ENCODE measurements at regions not wholly inside any gene's neighbourhood (a gene's known extent, or its start where the extent isn't known, plus 50 kb on each side); places are given as distances from the start of the nearest gene placed in this dataset.

GRCh38 chr5:117055517-117055916, 480.9 kb upstream of the SEMA6A start:
- intact Hi-C loops (cut with micrococcal nuclease): no loop called here
- Mint-ChIP-seq H3K27me3 (ENCODE audit: insufficient read depth) (no peaks in the 10 kb centered on the region), H3K36me3 (ENCODE audit: low read depth) (no peaks in the 10 kb centered on the region), H3K4me3 (no peak overlapping the region), H3K4me1 (ENCODE audit: low read depth) (no peaks in the 10 kb centered on the region), H3K9me3 (peaks cover 2% of the 10 kb centered on the region), H3K27ac (no peak overlapping the region)
- no peak for DNase-seq (ENCODE audit: low spot score)

GRCh38 chr5:117054911-117055310, 480.3 kb upstream of the SEMA6A start:
- Mint-ChIP-seq H3K27ac (no peak overlapping the region), H3K4me1 (ENCODE audit: low read depth) (no peaks in the 10 kb centered on the region), H3K4me3 (no peak overlapping the region), H3K9me3 (peaks cover 4% of the 10 kb centered on the region), H3K36me3 (ENCODE audit: low read depth) (no peaks in the 10 kb centered on the region), H3K27me3 (ENCODE audit: insufficient read depth) (no peaks in the 10 kb centered on the region)
- intact Hi-C loops (cut with micrococcal nuclease): no loop called here
- DNase-seq (ENCODE audit: low spot score): no peak

- intact Hi-C loops (cut with micrococcal nuclease): no loop called here
- Mint-ChIP-seq H3K9me3 (peaks cover 4% of the 10 kb centered on the region), H3K27me3 (ENCODE audit: insufficient read depth) (no peaks in the 10 kb centered on the region), H3K4me3 (no peak overlapping the region), H3K36me3 (ENCODE audit: low read depth) (no peaks in the 10 kb centered on the region), H3K27ac (no peak overlapping the region), H3K4me1 (ENCODE audit: low read depth) (no peaks in the 10 kb centered on the region)
- no peak for DNase-seq (ENCODE audit: low spot score)
These were observed 479.5 kb upstream of the SEMA6A start for GRCh38 chr5:117054141-117054540.

- Mint-ChIP-seq H3K4me1 (ENCODE audit: low read depth) (no peaks in the 10 kb centered on the region), H3K36me3 (ENCODE audit: low read depth) (no peaks in the 10 kb centered on the region), H3K4me3 (no peak overlapping the region), H3K9me3 (no peaks in the 10 kb centered on the region), H3K27ac (no peak overlapping the region), H3K27me3 (ENCODE audit: insufficient read depth) (no peaks in the 10 kb centered on the region)
- intact Hi-C loops (cut with micrococcal nuclease): no loop called here
- DNase-seq (ENCODE audit: low spot score): no peak
These were observed 467.4 kb upstream of the SEMA6A start for GRCh38 chr5:117041926-117042595.

- Mint-ChIP-seq H3K27ac (no peak overlapping the region), H3K4me3 (no peak overlapping the region), H3K27me3 (ENCODE audit: insufficient read depth) (no peaks in the 10 kb centered on the region), H3K9me3 (no peaks in the 10 kb centered on the region), H3K36me3 (ENCODE audit: low read depth) (no peaks in the 10 kb centered on the region), H3K4me1 (ENCODE audit: low read depth) (no peaks in the 10 kb centered on the region)
- DNase-seq (ENCODE audit: low spot score): no peak
- intact Hi-C loops (cut with micrococcal nuclease): no loop called here
These were observed 464.4 kb upstream of the SEMA6A start for GRCh38 chr5:117039035-117039434.

GRCh38 chr5:117027384-117027783, 452.8 kb upstream of the SEMA6A start:
- no peak for DNase-seq (ENCODE audit: low spot score)
- Mint-ChIP-seq H3K36me3 (ENCODE audit: low read depth) (no peaks in the 10 kb centered on the region), H3K4me3 (no peak overlapping the region), H3K27me3 (ENCODE audit: insufficient read depth) (no peaks in the 10 kb centered on the region), H3K27ac (no peak overlapping the region), H3K4me1 (ENCODE audit: low read depth) (no peaks in the 10 kb centered on the region), H3K9me3 (no peaks in the 10 kb centered on the region)
- intact Hi-C loops (cut with micrococcal nuclease): no loop called here

- Mint-ChIP-seq H3K4me1 (ENCODE audit: low read depth) (no peaks in the 10 kb centered on the region), H3K27ac (no peak overlapping the region), H3K36me3 (ENCODE audit: low read depth) (no peaks in the 10 kb centered on the region), H3K4me3 (no peak overlapping the region), H3K27me3 (ENCODE audit: insufficient read depth) (no peaks in the 10 kb centered on the region), H3K9me3 (no peaks in the 10 kb centered on the region)
- intact Hi-C loops (cut with micrococcal nuclease): no loop called here
- DNase-seq (ENCODE audit: low spot score): no peak
These were observed 446.4 kb upstream of the SEMA6A start for GRCh38 chr5:117020999-117021398.

- no peaks in the 10 kb centered on the region for H3K4me1 Mint-ChIP-seq (ENCODE audit: low read depth)
These were observed 438.8 kb upstream of the SEMA6A start for GRCh38 chr5:117013280-117013877.

GRCh38 chr5:117010574-117010973, 436.0 kb upstream of the SEMA6A start:
- H3K27ac Mint-ChIP-seq: no peak overlapping the region
- intact Hi-C loops (cut with micrococcal nuclease): no loop called here
- DNase-seq (ENCODE audit: low spot score): no peak
- no peak overlapping the region for H3K4me3 Mint-ChIP-seq
- no peaks in the 10 kb centered on the region for H3K4me1 Mint-ChIP-seq (ENCODE audit: low read depth)
- no peaks in the 10 kb centered on the region for H3K9me3 Mint-ChIP-seq
- no peaks in the 10 kb centered on the region for H3K36me3 Mint-ChIP-seq (ENCODE audit: low read depth)
- H3K27me3 Mint-ChIP-seq (ENCODE audit: insufficient read depth): no peaks in the 10 kb centered on the region

More at GRCh38 chr5:117013280-117013877, 438.8 kb upstream of the SEMA6A start:
- Mint-ChIP-seq H3K27ac (no peak overlapping the region), H3K36me3 (ENCODE audit: low read depth) (no peaks in the 10 kb centered on the region), H3K4me3 (no peak overlapping the region), H3K27me3 (ENCODE audit: insufficient read depth) (no peaks in the 10 kb centered on the region), H3K9me3 (no peaks in the 10 kb centered on the region)
- no peak for DNase-seq (ENCODE audit: low spot score)
- intact Hi-C loops (cut with micrococcal nuclease): no loop called here

GRCh38 chr5:116998024-116998423, 423.4 kb upstream of the SEMA6A start:
- Mint-ChIP-seq H3K4me3 (no peak overlapping the region), H3K27ac (no peak overlapping the region), H3K36me3 (ENCODE audit: low read depth) (no peaks in the 10 kb centered on the region), H3K4me1 (ENCODE audit: low read depth) (no peaks in the 10 kb centered on the region), H3K27me3 (ENCODE audit: insufficient read depth) (no peaks in the 10 kb centered on the region), H3K9me3 (peaks cover 12% of the 10 kb centered on the region)
- intact Hi-C loops (cut with micrococcal nuclease): no loop called here
- DNase-seq (ENCODE audit: low spot score): no peak

- Mint-ChIP-seq H3K4me3 (no peak overlapping the region), H3K4me1 (ENCODE audit: low read depth) (no peaks in the 10 kb centered on the region), H3K36me3 (ENCODE audit: low read depth) (no peaks in the 10 kb centered on the region), H3K9me3 (no peaks in the 10 kb centered on the region), H3K27me3 (ENCODE audit: insufficient read depth) (no peaks in the 10 kb centered on the region), H3K27ac (no peak overlapping the region)
- DNase-seq (ENCODE audit: low spot score): no peak
- intact Hi-C loops (cut with micrococcal nuclease): no loop called here
These were observed 418.1 kb upstream of the SEMA6A start for GRCh38 chr5:116992681-116993080.

- Mint-ChIP-seq H3K27ac (no peak overlapping the region), H3K27me3 (ENCODE audit: insufficient read depth) (no peaks in the 10 kb centered on the region), H3K4me3 (no peak overlapping the region), H3K36me3 (ENCODE audit: low read depth) (no peaks in the 10 kb centered on the region), H3K4me1 (ENCODE audit: low read depth) (no peaks in the 10 kb centered on the region), H3K9me3 (no peaks in the 10 kb centered on the region)
- DNase-seq (ENCODE audit: low spot score): no peak
- intact Hi-C loops (cut with micrococcal nuclease): no loop called here
These were observed 415.4 kb upstream of the SEMA6A start for GRCh38 chr5:116989995-116990394.

- Mint-ChIP-seq H3K9me3 (no peaks in the 10 kb centered on the region), H3K36me3 (ENCODE audit: low read depth) (no peaks in the 10 kb centered on the region), H3K27ac (no peak overlapping the region), H3K27me3 (ENCODE audit: insufficient read depth) (no peaks in the 10 kb centered on the region), H3K4me1 (ENCODE audit: low read depth) (no peaks in the 10 kb centered on the region), H3K4me3 (no peak overlapping the region)
- no peak for DNase-seq (ENCODE audit: low spot score)
- intact Hi-C loops (cut with micrococcal nuclease): no loop called here
These were observed 407.4 kb upstream of the SEMA6A start for GRCh38 chr5:116982035-116982434.

GRCh38 chr5:116980581-116980980, 406.0 kb upstream of the SEMA6A start:
- H3K9me3 Mint-ChIP-seq: no peaks in the 10 kb centered on the region
- no peak for DNase-seq (ENCODE audit: low spot score)
- intact Hi-C loops (cut with micrococcal nuclease): no loop called here
- H3K4me3 Mint-ChIP-seq: no peak overlapping the region
- no peaks in the 10 kb centered on the region for H3K4me1 Mint-ChIP-seq (ENCODE audit: low read depth)
- no peaks in the 10 kb centered on the region for H3K27me3 Mint-ChIP-seq (ENCODE audit: insufficient read depth)
- no peaks in the 10 kb centered on the region for H3K36me3 Mint-ChIP-seq (ENCODE audit: low read depth)
- no peak overlapping the region for H3K27ac Mint-ChIP-seq
